Chondrocyte (in vitro differentiated cells): ENCODE measurements at regions not wholly inside any gene's neighbourhood (a gene's known extent, or its start where the extent isn't known, plus 50 kb on each side); places are given as distances from the start of the nearest gene placed in this dataset.

Experiments
- DNase-seq: peaks from one replicate; pipeline ENCODE4 v3.0.0; 2021; ENCODE audit warnings: mixed read lengths, low spot score
- H3K27ac Mint-ChIP-seq: one replicate; pipeline ENCODE4 v1.8.0; 2021; ENCODE audit warnings: mild to moderate bottlenecking, moderate library complexity, mixed read lengths; ENCODE audit not compliant: unreplicated experiment
- H3K27me3 Mint-ChIP-seq: 2 replicates; pipeline ENCODE4 v1.8.0; 2021; ENCODE audit warnings: low read depth, mixed read lengths
- H3K36me3 Mint-ChIP-seq: 2 replicates; pipeline ENCODE4 v1.8.0; 2021; ENCODE audit warnings: low read depth, mixed read lengths
- H3K4me1 Mint-ChIP-seq: 2 replicates; pipeline ENCODE4 v1.8.0; 2021; ENCODE audit warnings: low read depth, mild to moderate bottlenecking, mixed read lengths
- H3K4me3 Mint-ChIP-seq: one replicate; pipeline ENCODE4 v1.8.0; 2021; ENCODE audit warnings: mild to moderate bottlenecking, moderate library complexity, mixed read lengths; ENCODE audit not compliant: unreplicated experiment
- H3K9me3 Mint-ChIP-seq: 2 replicates; pipeline ENCODE4 v1.8.0; 2021; ENCODE audit warnings: low read depth, mixed read lengths
- CTCF ChIP-seq: fragments of 200-600 bp; sonication (generic); IDR thresholded peaks from 2 replicates; pipeline ENCODE4 v1.5.0; 2021; ENCODE audit warnings: antibody characterized with exemption, mild to moderate bottlenecking, moderate library complexity

DNA sequence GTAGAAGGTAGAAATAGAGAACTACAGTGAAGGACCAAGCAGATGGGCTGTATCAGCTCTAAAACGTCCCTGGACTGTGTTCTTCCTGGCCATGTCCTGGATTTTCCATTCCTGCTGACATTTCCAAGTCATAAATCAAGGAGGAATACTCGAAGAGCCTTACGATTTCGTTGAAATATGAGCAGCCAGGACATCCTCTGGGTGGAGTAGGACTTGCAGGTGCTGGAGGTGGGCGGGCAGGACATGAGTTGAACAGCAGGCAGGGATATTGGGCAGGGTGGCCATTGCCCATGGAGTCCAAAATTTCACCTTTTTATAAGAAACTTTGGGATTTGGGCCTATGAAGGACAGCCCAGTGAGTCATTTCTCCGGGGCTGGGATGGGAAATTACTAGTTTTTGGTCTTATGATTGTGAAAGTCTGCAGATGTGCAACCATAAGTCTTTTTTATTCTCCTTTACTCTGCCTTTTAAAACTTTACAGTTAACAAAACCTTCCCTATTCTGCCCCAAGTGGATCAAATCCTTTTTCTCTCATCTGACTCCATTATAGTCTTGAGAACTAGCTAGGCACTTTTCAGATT, 88.8 kb downstream of the TMX1 start:
- TF ChIP-seq CTCF, result no peak
- H3K27ac Mint-ChIP-seq, result peak overlapping the region; percentile 10
- H3K36me3 Mint-ChIP-seq, result peaks cover 3% of the 10 kb centered on the region
- H3K4me1 Mint-ChIP-seq, result peaks cover 43% of the 10 kb centered on the region
- no peak overlapping the region for H3K4me3 Mint-ChIP-seq
- no peak for DNase-seq
- no peaks in the 10 kb centered on the region for H3K27me3 Mint-ChIP-seq
- no peaks in the 10 kb centered on the region for H3K9me3 Mint-ChIP-seq

DNA sequence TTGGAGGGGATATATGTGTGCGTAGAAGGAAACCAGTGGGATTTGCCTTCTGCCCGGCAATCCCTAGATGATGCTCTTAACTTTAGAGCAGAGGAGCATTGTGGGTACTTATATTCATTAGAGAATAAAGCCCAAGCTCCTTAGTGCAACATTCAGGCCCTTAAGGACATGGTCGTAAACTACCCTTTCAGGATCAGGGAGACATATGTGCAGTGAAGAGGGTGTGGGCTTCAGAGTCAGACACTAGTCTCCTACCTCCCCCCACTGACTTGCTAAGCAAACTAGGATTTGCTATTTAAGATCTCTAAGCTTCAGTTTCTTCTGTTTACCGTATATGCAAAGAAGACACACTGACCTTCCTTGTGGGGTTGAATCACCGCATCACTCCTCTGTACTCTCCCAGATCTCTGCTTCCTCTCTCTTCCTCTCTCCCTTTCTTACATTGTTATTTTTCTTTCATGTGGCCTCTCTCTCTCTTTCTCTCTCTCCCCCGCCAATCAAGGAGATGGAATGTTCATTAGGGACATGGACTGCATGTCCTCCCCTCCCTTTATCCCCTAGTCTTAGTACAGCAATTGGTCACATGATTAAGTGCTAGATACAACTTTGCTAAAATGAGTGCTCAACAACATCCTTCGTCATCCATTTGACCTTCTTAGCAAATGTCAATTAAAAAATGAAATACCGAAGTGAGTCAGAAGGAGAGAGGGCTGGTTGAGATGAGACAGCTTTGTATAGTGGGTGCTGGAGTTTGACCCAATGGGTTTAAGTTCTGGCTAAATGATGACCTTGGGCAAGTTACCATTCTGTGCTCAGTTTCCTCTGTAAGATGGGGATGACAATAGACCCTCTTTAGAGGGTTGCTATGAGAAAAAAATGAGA, 91.7 kb downstream of the TMX1 start:
- DNase-seq, result no peak
- Mint-ChIP-seq H3K4me3 (no peak overlapping the region), H3K27ac (no peak overlapping the region), H3K9me3 (no peaks in the 10 kb centered on the region), H3K27me3 (no peaks in the 10 kb centered on the region), H3K4me1 (peaks cover 59% of the 10 kb centered on the region), H3K36me3 (no peaks in the 10 kb centered on the region)
- no peak for TF ChIP-seq CTCF

DNA sequence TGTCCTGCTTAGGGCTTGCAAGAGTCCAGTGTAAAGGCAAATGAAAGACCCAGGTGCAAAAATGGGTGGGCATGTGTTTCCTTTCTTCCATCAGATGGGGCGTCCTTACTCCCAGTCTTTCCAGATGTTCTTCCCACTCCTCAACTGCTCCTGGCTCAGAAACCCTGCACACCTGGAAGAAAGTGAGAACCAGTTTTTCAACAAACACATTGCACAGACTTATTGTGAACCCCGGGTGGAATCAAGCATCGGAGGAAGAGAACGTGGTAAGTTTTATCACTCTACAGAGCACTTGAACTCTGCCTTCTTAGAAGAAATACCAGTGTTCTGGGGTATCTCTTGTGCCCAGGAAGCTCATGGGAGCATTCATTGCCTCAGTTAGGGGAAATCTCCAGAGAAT, 93.3 kb downstream of the TMX1 start:
- TF ChIP-seq CTCF, result no peak
- no peak for DNase-seq
- no peaks in the 10 kb centered on the region for H3K36me3 Mint-ChIP-seq
- H3K4me3 Mint-ChIP-seq, result no peak overlapping the region
- H3K27ac Mint-ChIP-seq, result no peak overlapping the region
- H3K9me3 Mint-ChIP-seq, result no peaks in the 10 kb centered on the region
- peaks cover 43% of the 10 kb centered on the region for H3K4me1 Mint-ChIP-seq
- H3K27me3 Mint-ChIP-seq, result no peaks in the 10 kb centered on the region

DNA sequence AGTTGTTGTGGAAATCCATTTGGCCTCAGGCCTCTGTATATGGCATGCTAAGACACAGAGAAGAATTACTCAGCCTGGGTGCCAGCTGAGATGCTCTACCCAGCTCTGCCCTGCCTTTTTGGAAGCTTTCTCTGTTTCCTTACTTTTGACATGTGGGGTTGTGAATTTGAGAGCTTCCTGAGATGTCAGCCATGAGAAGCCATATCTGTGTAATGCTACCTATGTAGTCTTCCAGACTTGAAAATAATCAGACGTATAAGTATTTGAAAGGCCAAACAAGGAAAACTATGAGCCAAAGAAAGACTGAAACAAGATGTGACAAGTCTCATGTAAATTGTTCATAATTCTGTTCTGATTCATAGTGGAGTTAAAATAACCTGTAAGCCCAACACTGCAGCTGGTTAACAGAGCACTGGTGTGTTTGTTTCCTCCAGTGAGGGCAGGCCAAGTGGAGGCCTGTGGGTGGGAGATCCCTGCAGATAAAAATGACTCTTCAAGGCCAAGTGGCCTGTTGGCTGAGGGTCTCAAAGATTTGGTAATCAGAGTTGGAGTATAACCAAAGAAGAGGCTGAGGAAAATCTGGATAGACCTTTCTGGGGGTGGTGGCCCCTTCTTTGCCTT, 94.0 kb downstream of the TMX1 start:
- Mint-ChIP-seq H3K27ac (peak overlapping the region; percentile 68), H3K4me3 (no peak overlapping the region), H3K4me1 (peaks cover 36% of the 10 kb centered on the region), H3K36me3 (no peaks in the 10 kb centered on the region), H3K27me3 (no peaks in the 10 kb centered on the region), H3K9me3 (no peaks in the 10 kb centered on the region)
- no peak for DNase-seq
- TF ChIP-seq CTCF, result no peak

- DNase-seq, result no peak
- Mint-ChIP-seq H3K27me3 (no peaks in the 10 kb centered on the region), H3K27ac (no peak overlapping the region), H3K9me3 (no peaks in the 10 kb centered on the region), H3K4me1 (peaks cover 33% of the 10 kb centered on the region), H3K36me3 (no peaks in the 10 kb centered on the region), H3K4me3 (no peak overlapping the region)
- no peak for TF ChIP-seq CTCF
Measured at GRCh38 chr14:51334566-51334965, 94.5 kb downstream of the TMX1 start.
